HEK293 (cell line): ENCODE measurements at regions not wholly inside any gene's neighbourhood (a gene's known extent, or its start where the extent isn't known, plus 50 kb on each side); places are given as distances from the start of the nearest gene placed in this dataset.

Source experiments
- CTCF ChIA-PET: fragments of 350-600 bp; formaldehyde crosslinking; extraction: SDS; loops from one replicate; lab custom pipeline; 2021; ENCODE audit warnings: antibody characterized with exemption; lab: Yijun Ruan, JAX
- POLR2A ChIA-PET: fragments of 300-600 bp; formaldehyde crosslinking; extraction: SDS; loops from one replicate; lab custom pipeline; 2020; ENCODE audit warnings: antibody characterized with exemption, inconsistent platforms; lab: Yijun Ruan, JAX
- H3K27ac ChIP-seq: fragments of 200-500 bp; sonication (Bioruptor generic); 2 replicates; pipeline ENCODE4 v1.5.1; 2014; ENCODE audit warnings: low read depth, low read length, control low read depth, inconsistent platforms; ENCODE audit errors: extremely low read depth
- H3K36me3 ChIP-seq, 2 experiments: fragments of 200-500 bp in 1 of 2; sonication (Bioruptor generic) in 1 of 2; 1 replicate in 1 of 2; 2 replicates in 1 of 2; pipeline ENCODE4 v1.5.1; 2014 to 2017; ENCODE audit warnings: inconsistent platforms in 2 of 2, low read length in 2 of 2; ENCODE audit not compliant: control insufficient read depth in 2 of 2, insufficient read depth in 1 of 2
- H3K4me1 ChIP-seq: fragments of 200-500 bp; sonication (Bioruptor generic); 2 replicates; pipeline ENCODE4 v1.5.1; 2014; ENCODE audit warnings: mild to moderate bottlenecking, low read length, inconsistent platforms; ENCODE audit not compliant: control insufficient read depth, insufficient read depth
- H3K4me3 ChIP-seq: 2 replicates; pipeline ENCODE4 v1.5.1; 2011; ENCODE audit warnings: low read depth, mild to moderate bottlenecking, control low read depth, low read length, moderate library complexity
- H3K9me3 ChIP-seq: fragments of 200-500 bp; sonication (Bioruptor generic); 2 replicates; pipeline ENCODE4 v1.5.1; 2014; ENCODE audit warnings: low read depth, low read length, inconsistent platforms; ENCODE audit not compliant: control insufficient read depth, insufficient read depth
- CTCF ChIP-seq: fragments of 450-650 bp; formaldehyde crosslinking; IDR thresholded peaks from 2 replicates; pipeline ENCODE4 v1.5.1; 2016; ENCODE audit warnings: missing biosample characterization, missing genetic modification characterization
- EGR2 ChIP-seq: fragments of 450-650 bp; formaldehyde crosslinking; IDR thresholded peaks from 2 replicates; pipeline ENCODE4 v1.5.1; 2016; ENCODE audit warnings: low read depth, missing biosample characterization, missing genetic modification characterization
- INSM2 ChIP-seq: fragments of 450-650 bp; formaldehyde crosslinking; IDR thresholded peaks from 2 replicates; pipeline ENCODE4 v1.5.1; 2016; ENCODE audit warnings: missing biosample characterization, missing genetic modification characterization
- KLF16 ChIP-seq: fragments of 450-650 bp; formaldehyde crosslinking; IDR thresholded peaks from 2 replicates; pipeline ENCODE4 v1.5.1; 2017; ENCODE audit warnings: missing biosample characterization, missing genetic modification characterization
- PRDM10 ChIP-seq: fragments of 450-650 bp; formaldehyde crosslinking; IDR thresholded peaks from 2 replicates; pipeline ENCODE4 v1.5.1; 2016; ENCODE audit warnings: missing biosample characterization, missing genetic modification characterization
- SP3 ChIP-seq: fragments of 450-650 bp; formaldehyde crosslinking; IDR thresholded peaks from 2 replicates; pipeline ENCODE4 v1.5.1; 2016; ENCODE audit warnings: missing biosample characterization, missing genetic modification characterization
- ZBTB20 ChIP-seq: fragments of 450-650 bp; formaldehyde crosslinking; IDR thresholded peaks from 2 replicates; pipeline ENCODE4 v1.5.1; 2016; ENCODE audit warnings: missing biosample characterization, missing genetic modification characterization
- ZBTB21 ChIP-seq: fragments of 450-650 bp; formaldehyde crosslinking; IDR thresholded peaks from 2 replicates; pipeline ENCODE4 v1.5.1; 2017; ENCODE audit warnings: missing biosample characterization, missing genetic modification characterization
- ZFP3 ChIP-seq: fragments of 450-650 bp; formaldehyde crosslinking; IDR thresholded peaks from 2 replicates; pipeline ENCODE4 v1.5.1; 2016; ENCODE audit warnings: low read depth, missing biosample characterization, missing genetic modification characterization
- ZNF10 ChIP-seq: fragments of 450-650 bp; formaldehyde crosslinking; IDR thresholded peaks from 2 replicates; pipeline ENCODE4 v1.5.1; 2017; ENCODE audit warnings: missing biosample characterization, missing genetic modification characterization
- ZNF121 ChIP-seq: fragments of 450-650 bp; formaldehyde crosslinking; IDR thresholded peaks from 2 replicates; pipeline ENCODE4 v1.5.1; 2016; ENCODE audit warnings: missing biosample characterization, missing genetic modification characterization
- ZNF155 ChIP-seq: fragments of 450-650 bp; formaldehyde crosslinking; IDR thresholded peaks from 2 replicates; pipeline ENCODE4 v1.5.1; 2016; ENCODE audit warnings: missing biosample characterization, missing genetic modification characterization
- ZNF19 ChIP-seq: fragments of 450-650 bp; formaldehyde crosslinking; IDR thresholded peaks from 2 replicates; pipeline ENCODE4; 2016; ENCODE audit warnings: missing biosample characterization, missing genetic modification characterization, low read depth
- ZNF211 ChIP-seq: fragments of 450-650 bp; formaldehyde crosslinking; IDR thresholded peaks from 2 replicates; pipeline ENCODE4 v1.5.1; 2016; ENCODE audit warnings: low read depth, missing biosample characterization, missing genetic modification characterization
- ZNF26 ChIP-seq: fragments of 450-650 bp; formaldehyde crosslinking; IDR thresholded peaks from 2 replicates; pipeline ENCODE4 v1.5.1; 2016; ENCODE audit warnings: missing biosample characterization, missing genetic modification characterization
- ZNF529 ChIP-seq: fragments of 450-650 bp; formaldehyde crosslinking; IDR thresholded peaks from 2 replicates; pipeline ENCODE4 v1.5.1; 2017; ENCODE audit warnings: missing genetic modification characterization, missing biosample characterization; ENCODE audit not compliant: insufficient replicate concordance
- ZNF626 ChIP-seq: fragments of 450-650 bp; sonication (Bioruptor Pico); formaldehyde crosslinking; IDR thresholded peaks from 2 replicates; pipeline ENCODE4 v1.5.1; 2018; ENCODE audit warnings: missing biosample characterization, missing genetic modification characterization, inconsistent platforms
- ZNF645 ChIP-seq: fragments of 450-650 bp; formaldehyde crosslinking; IDR thresholded peaks from 2 replicates; pipeline ENCODE4; 2016; ENCODE audit warnings: missing biosample characterization, missing genetic modification characterization
- ZNF664 ChIP-seq: fragments of 450-650 bp; formaldehyde crosslinking; IDR thresholded peaks from 2 replicates; pipeline ENCODE4 v1.5.1; 2016; ENCODE audit warnings: missing biosample characterization, missing genetic modification characterization
- ZNF701 ChIP-seq: fragments of 450-650 bp; formaldehyde crosslinking; IDR thresholded peaks from 2 replicates; pipeline ENCODE4 v1.5.1; 2016; ENCODE audit warnings: missing biosample characterization, missing genetic modification characterization

GRCh38 chr1:70842562-70842961 is 205.1 kb downstream of the PTGER3 start:
- no peaks in the 10 kb centered on the region for H3K9me3 ChIP-seq
- H3K27ac ChIP-seq: no peak overlapping the region
- H3K4me1 ChIP-seq: no peaks in the 10 kb centered on the region
- ChIA-PET POLR2A (no interaction called here), CTCF (no interaction called here)
- no peaks in the 10 kb centered on the region for H3K36me3 ChIP-seq
- TF ChIP-seq PRDM10 (tag by site-specific recombination) (no peak), ZBTB20 (tag by site-specific recombination) (no peak), ZNF155 (tag by site-specific recombination) (no peak), ZNF10 (tag by site-specific recombination) (no peak), ZNF645 (tag by site-specific recombination) (no peak), KLF16 (no peak), ZNF529 (no peak), SP3 (no peak), ZBTB21 (no peak), ZNF701 (tag by site-specific recombination) (no peak), INSM2 (no peak), ZNF664 (tag by site-specific recombination) (no peak), ZNF211 (tag by site-specific recombination) (no peak), EGR2 (tag by site-specific recombination) (no peak), ZNF626 (no peak), ZFP3 (tag by site-specific recombination) (no peak), ZNF19 (tag by site-specific recombination) (no peak), ZNF121 (tag by site-specific recombination) (no peak), ZNF26 (tag by site-specific recombination) (no peak), CTCF (no peak)
- no peak overlapping the region for H3K4me3 ChIP-seq
